GM12878 (cell line): ENCODE measurements at regions not wholly inside any gene's neighbourhood (a gene's known extent, or its start where the extent isn't known, plus 50 kb on each side); places are given as distances from the start of the nearest gene placed in this dataset.

Source experiments
- BHLHE40 ChIP-seq, 2 experiments: fragments of 450-650 bp in 1 of 2; IDR thresholded peaks; 2 replicates each; pipeline ENCODE4 v1.6.1; 2011 to 2017; ENCODE audit warnings: low read depth in 2 of 2, borderline replicate concordance in 1 of 2, improper control_type of control experiment in 1 of 2, low read length in 1 of 2, mild to moderate bottlenecking in 1 of 2
- IKZF1 ChIP-seq: fragments of 450-650 bp; conservative IDR thresholded peaks from 2 replicates; pipeline ENCODE4 v1.6.1; 2017; ENCODE audit warnings: antibody characterized with exemption, mild to moderate bottlenecking
- JUND ChIP-seq: IDR thresholded peaks from 2 replicates; pipeline ENCODE4 v1.6.1; 2012; ENCODE audit warnings: low read depth, mild to moderate bottlenecking, low read length, improper control_type of control experiment, moderate library complexity
- NR2C2 ChIP-seq: IDR thresholded peaks from 2 replicates; pipeline ENCODE4 v1.6.1; 2011; ENCODE audit warnings: borderline replicate concordance, low read depth; ENCODE audit not compliant: control insufficient read depth, insufficient read length
- SREBF1 ChIP-seq: IDR thresholded peaks from 2 replicates; pipeline ENCODE4 v1.6.1; 2012; ENCODE audit warnings: mild to moderate bottlenecking, low read length
- USF2 ChIP-seq: IDR thresholded peaks from 2 replicates; pipeline ENCODE4 v1.6.1; 2011; ENCODE audit warnings: low read depth, low read length, improper control_type of control experiment, borderline replicate concordance
- ZNF274 ChIP-seq: IDR thresholded peaks from one replicate; pipeline ENCODE4 v1.8.0; 2011; ENCODE audit not compliant: insufficient read length, insufficient read depth
- TF ChIP-seq, protein P1 (sequence below): fragments of 450-650 bp; IDR thresholded peaks from 2 replicates; pipeline ENCODE4 v1.6.1; 2018; ENCODE audit warnings: borderline replicate concordance, mild to moderate bottlenecking; ENCODE audit not compliant: partially characterized antibody
- TF ChIP-seq, protein P2 (sequence below): fragments of 450-650 bp; IDR thresholded peaks from 2 replicates; pipeline ENCODE4 v1.6.1; 2014; ENCODE audit warnings: mild to moderate bottlenecking

DNA sequence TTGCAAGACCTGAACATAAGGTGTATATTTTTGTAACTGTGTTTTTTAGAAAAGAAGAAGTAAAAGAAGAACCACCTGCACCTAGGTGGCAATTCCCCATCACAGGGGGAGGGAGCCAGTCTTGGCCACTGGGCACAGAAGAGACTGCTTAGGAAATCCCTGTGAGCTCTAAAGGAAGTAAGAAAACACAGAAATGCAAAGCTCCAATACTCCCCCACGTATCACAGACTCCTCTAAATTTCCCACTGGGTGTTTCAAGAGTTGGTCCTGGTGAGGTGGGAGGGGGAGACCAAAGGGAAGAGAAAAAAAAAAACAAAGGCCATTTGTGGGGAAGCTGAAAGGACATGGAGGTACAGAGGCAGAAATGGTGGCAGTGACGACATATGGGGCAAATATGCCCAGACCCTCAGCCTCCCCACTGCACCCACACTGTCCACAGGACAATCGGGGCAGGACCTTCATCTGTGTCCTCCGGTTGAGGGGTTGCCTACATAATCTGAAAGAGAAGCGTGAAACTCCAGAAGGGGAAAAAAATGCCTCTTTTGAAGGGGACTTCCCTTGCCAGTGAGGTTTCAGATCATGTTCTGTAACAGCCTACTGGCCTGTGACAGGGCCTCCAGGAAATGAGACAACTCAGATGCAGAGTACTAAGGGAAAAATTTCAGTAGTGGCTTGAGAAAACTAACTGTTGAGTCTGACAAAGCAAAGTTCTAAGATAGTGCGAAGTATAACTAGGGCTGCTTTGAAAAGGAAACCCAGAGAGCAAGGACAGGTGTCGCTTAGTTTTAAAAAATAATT lies 226.2 kb upstream of the MARCKS start (continued):
- TF ChIP-seq USF2 (no peak), SREBF1 (no peak; the same call in 1 of the 2 replicates), ZNF274 (no peak), BHLHE40 (IDR thresholded peaks at IDR 0.05; ENCODE audit: borderline replicate concordance in 1 of 2, low read depth in 2 of 2, low read length in 1 of 2) (peak; percentile 78 to 86; a peak in 3 of 4 replicates), NR2C2 (no peak), IKZF1 (peak; percentile 98), JUND (no peak)
- TF ChIP-seq, protein P1, sequence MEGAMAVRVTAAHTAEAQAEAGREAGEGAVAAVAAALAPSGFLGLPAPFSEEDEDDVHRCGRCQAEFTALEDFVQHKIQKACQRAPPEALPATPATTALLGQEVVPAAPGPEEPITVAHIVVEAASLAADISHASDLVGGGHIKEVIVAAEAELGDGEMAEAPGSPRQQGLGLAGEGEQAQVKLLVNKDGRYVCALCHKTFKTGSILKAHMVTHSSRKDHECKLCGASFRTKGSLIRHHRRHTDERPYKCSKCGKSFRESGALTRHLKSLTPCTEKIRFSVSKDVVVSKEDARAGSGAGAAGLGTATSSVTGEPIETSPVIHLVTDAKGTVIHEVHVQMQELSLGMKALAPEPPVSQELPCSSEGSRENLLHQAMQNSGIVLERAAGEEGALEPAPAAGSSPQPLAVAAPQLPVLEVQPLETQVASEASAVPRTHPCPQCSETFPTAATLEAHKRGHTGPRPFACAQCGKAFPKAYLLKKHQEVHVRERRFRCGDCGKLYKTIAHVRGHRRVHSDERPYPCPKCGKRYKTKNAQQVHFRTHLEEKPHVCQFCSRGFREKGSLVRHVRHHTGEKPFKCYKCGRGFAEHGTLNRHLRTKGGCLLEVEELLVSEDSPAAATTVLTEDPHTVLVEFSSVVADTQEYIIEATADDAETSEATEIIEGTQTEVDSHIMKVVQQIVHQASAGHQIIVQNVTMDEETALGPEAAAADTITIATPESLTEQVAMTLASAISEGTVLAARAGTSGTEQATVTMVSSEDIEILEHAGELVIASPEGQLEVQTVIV = no peak
- TF ChIP-seq, protein P2, sequence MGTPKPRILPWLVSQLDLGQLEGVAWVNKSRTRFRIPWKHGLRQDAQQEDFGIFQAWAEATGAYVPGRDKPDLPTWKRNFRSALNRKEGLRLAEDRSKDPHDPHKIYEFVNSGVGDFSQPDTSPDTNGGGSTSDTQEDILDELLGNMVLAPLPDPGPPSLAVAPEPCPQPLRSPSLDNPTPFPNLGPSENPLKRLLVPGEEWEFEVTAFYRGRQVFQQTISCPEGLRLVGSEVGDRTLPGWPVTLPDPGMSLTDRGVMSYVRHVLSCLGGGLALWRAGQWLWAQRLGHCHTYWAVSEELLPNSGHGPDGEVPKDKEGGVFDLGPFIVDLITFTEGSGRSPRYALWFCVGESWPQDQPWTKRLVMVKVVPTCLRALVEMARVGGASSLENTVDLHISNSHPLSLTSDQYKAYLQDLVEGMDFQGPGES = no peak
